Stimulated activated CD8-positive, alpha-beta memory T cell treated with anti-CD3 and anti-CD28 coated beads, Interleukin-15, amount 100 ng/mL, for 4 hours (primary cell): ENCODE measurements at regions not wholly inside any gene's neighbourhood (a gene's known extent, or its start where the extent isn't known, plus 50 kb on each side); places are given as distances from the start of the nearest gene placed in this dataset.

Experiments
- DNase-seq, 2 donors: peaks; one replicate each; pipeline ENCODE4 v3.0.0-alpha.2; 2020; ENCODE audit warnings: low read depth in 2 of 2

- DNase-seq: no peak
These were observed 772.0 kb downstream of the HACE1 start for GRCh38 chr6:104087765-104088164.

GRCh38 chr6:104068281-104068680, 791.4 kb downstream of the HACE1 start:
- DNase-seq: no peak

GRCh38 chr6:104064876-104065275, 794.8 kb downstream of the HACE1 start:
- no peak for DNase-seq

- no peak for DNase-seq
These were observed 809.3 kb downstream of the HACE1 start for GRCh38 chr6:104050455-104050854.

- no peak for DNase-seq
These were observed 813.3 kb downstream of the HACE1 start for GRCh38 chr6:104046426-104046825.

GRCh38 chr6:104031346-104031745, 828.4 kb downstream of the HACE1 start:
- no peak for DNase-seq

- DNase-seq: no peak
These were observed 837.6 kb downstream of the HACE1 start for GRCh38 chr6:104022126-104022525.

GRCh38 chr6:104019075-104019753, 840.5 kb downstream of the HACE1 start:
- no peak for DNase-seq

GRCh38 chr6:104017410-104018381, 842.0 kb downstream of the HACE1 start:
- DNase-seq: no peak

- DNase-seq: no peak
These were observed 845.4 kb downstream of the HACE1 start for GRCh38 chr6:104014163-104014959.

GRCh38 chr6:104013312-104013971, 846.3 kb downstream of the HACE1 start:
- DNase-seq: no peak

- DNase-seq: no peak
These were observed 848.8 kb downstream of the HACE1 start for GRCh38 chr6:104010897-104011296.

- DNase-seq: no peak
These were observed 855.8 kb downstream of the HACE1 start for GRCh38 chr6:104003803-104004516.

GRCh38 chr6:103995571-103995970, 864.1 kb downstream of the HACE1 start:
- no peak for DNase-seq

GRCh38 chr6:103983860-103984259, 875.9 kb downstream of the HACE1 start:
- DNase-seq: no peak

- DNase-seq: no peak
These were observed 876.7 kb downstream of the HACE1 start for GRCh38 chr6:103983011-103983410.

- DNase-seq: no peak
These were observed 877.1 kb downstream of the HACE1 start for GRCh38 chr6:103982574-103982973.

- DNase-seq: no peak
These were observed 880.4 kb downstream of the HACE1 start for GRCh38 chr6:103979308-103979707.

GRCh38 chr6:103937389-103937788, 922.3 kb downstream of the HACE1 start:
- DNase-seq: no peak

- no peak for DNase-seq
These were observed 934.4 kb downstream of the HACE1 start for GRCh38 chr6:103925317-103925716.

- no peak for DNase-seq
These were observed 949.7 kb downstream of the HACE1 start for GRCh38 chr6:103910018-103910417.
